ENCODE measurements at regions not wholly inside any gene's neighbourhood (a gene's known extent, or its start where the extent isn't known, plus 50 kb on each side); places are given as distances from the start of the nearest gene placed in this dataset.

GRCh38 chr7:124351950-124352349, 319.1 kb upstream of the TMEM229A start:
- TF ChIP-seq, protein P1, sequence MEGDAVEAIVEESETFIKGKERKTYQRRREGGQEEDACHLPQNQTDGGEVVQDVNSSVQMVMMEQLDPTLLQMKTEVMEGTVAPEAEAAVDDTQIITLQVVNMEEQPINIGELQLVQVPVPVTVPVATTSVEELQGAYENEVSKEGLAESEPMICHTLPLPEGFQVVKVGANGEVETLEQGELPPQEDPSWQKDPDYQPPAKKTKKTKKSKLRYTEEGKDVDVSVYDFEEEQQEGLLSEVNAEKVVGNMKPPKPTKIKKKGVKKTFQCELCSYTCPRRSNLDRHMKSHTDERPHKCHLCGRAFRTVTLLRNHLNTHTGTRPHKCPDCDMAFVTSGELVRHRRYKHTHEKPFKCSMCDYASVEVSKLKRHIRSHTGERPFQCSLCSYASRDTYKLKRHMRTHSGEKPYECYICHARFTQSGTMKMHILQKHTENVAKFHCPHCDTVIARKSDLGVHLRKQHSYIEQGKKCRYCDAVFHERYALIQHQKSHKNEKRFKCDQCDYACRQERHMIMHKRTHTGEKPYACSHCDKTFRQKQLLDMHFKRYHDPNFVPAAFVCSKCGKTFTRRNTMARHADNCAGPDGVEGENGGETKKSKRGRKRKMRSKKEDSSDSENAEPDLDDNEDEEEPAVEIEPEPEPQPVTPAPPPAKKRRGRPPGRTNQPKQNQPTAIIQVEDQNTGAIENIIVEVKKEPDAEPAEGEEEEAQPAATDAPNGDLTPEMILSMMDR (IDR thresholded peaks at IDR 0.05), result no peak
- TF ChIP-seq E2F4 (CRISPR knock-in tag; IDR thresholded peaks at IDR 0.05; ENCODE audit: borderline replicate concordance, low read depth) (no peak), SP1 (CRISPR knock-in tag; conservative IDR thresholded peaks at IDR 0.05) (no peak), PREB (CRISPR knock-in tag; IDR thresholded peaks at IDR 0.05; ENCODE audit: borderline replicate concordance) (no peak), TEAD1 (CRISPR knock-in tag; IDR thresholded peaks at IDR 0.05) (no peak), JUN (CRISPR knock-in tag; IDR thresholded peaks at IDR 0.05) (no peak), MLX (CRISPR knock-in tag; IDR thresholded peaks at IDR 0.05) (no peak), MXD4 (CRISPR knock-in tag; IDR thresholded peaks at IDR 0.05; ENCODE audit: borderline replicate concordance) (no peak), ZNF416 (CRISPR knock-in tag; IDR thresholded peaks at IDR 0.05) (no peak)

Measured in WTC11 (cell line).